Epithelial cell of proximal tubule (primary cell): ENCODE measurements at regions not wholly inside any gene's neighbourhood (a gene's known extent, or its start where the extent isn't known, plus 50 kb on each side); places are given as distances from the start of the nearest gene placed in this dataset.
A peak's percentile ranks its signal among the peaks of the same experiment; 100 is the strongest.

Experiments
- DNase-seq: peaks from one replicate; pipeline ENCODE4 v3.0.0-alpha.2; 2011; ENCODE audit warnings: low read depth
- H3K4me3 ChIP-seq: 2 replicates; pipeline ENCODE4 v1.5.1; 2011; ENCODE audit warnings: low read depth, mild to moderate bottlenecking, low read length
- CTCF ChIP-seq: conservative IDR thresholded peaks from 2 replicates; pipeline ENCODE4 v1.5.1; 2012; ENCODE audit warnings: low read depth, mild to moderate bottlenecking, low read length

DNA sequence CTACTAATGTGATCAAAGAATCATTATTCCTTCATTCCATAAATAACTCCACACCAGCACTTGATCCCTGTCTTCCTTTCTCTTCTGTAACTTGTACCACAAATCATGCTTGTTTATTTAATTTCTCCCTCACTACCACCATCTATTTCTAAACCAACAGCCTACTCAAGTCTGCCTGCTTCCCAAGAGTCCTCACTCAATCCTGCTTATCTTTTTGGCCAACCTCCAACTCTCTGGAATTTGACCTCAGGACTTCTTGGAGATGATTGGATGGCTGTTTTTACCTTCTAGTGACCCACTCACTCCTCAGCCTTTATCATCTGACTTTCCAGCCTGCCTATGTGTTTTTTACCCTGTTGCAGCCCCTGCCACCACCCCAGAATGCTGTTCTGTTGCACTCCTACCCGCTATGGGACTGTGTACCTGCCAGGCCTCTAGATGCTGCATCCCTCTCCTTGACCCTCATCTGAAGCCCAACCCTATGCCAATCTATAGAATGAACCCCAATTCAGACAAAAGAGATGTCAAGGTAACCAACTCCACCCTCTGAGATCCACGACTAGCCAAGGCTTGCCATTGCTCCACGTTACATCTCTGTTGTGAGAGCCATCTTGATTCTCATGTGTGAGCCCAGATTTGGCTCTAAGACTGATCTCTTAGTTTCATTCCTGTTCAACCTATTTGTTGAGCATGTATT lies 150.2 kb upstream of the PLEKHG7 start:
- no peak overlapping the region for H3K4me3 ChIP-seq
- no peak for TF ChIP-seq CTCF
- DNase-seq, result peak; percentile 61

DNA sequence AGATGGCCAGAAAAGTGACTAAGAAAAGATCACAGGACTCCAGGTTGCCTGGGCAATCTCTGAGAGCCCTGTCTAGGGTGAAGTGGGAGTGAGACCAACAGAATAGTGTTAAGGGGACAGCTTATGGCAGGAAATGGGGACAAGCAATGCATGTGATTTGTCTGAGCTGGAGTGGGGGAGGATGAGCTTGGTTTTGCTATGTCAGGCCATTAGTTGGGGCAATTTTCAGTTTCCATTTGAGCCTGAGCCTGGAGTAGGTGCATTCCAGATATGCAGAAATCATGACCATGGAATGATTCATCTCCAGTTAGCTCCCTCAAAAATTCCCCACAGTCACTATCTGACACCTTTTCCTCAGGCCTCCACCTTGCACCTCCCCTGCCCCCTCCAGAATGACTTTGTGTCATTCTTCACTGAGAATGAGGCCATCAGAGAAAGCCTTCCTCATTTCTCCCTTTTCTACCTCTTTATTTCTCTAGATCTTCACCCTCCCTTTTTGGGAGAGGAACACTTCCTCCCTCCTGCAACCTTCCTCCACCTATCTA lies 150.9 kb upstream of the PLEKHG7 start:
- DNase-seq, result peak; percentile 98
- TF ChIP-seq CTCF, result no peak
- H3K4me3 ChIP-seq, result no peak overlapping the region

DNA sequence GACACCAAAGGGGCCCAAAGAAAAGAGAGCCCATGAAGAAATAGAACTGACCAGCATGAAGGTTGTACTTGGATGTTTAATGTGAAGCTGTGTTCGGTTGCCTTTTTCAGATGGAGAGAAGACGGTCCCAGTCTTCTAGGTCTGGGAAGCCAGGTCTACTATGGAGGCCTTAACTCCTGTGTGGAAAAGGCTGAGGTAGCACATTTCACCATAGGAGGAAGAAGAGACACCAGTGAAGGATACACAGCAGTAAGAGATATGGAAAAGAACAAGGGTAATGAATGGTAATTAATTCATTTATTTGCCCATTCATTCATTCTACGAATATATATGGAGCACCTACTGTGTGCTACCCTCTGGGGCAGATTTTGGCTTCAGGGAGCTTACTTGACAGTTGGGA lies 151.6 kb upstream of the PLEKHG7 start:
- no peak for DNase-seq
- no peak for TF ChIP-seq CTCF
- no peak overlapping the region for H3K4me3 ChIP-seq

DNA sequence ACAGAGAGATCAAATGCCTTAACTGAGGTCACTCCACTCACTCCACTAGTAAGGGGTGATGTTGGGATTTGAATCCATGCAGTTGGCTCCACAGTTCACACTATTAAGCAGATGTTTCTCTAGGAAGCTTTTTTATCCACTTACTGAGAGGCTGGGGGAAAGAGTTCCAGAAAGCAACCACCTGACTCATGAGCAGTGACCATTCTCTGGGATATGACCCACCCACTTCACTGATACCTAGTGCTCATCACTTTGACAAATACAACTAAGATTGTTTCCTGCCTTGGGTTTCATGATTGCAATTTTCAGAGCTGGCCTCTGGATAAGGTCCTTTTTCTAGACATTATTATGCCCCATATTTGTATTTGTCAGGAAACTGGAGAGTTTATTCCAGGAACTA lies 152.1 kb upstream of the PLEKHG7 start:
- no peak for TF ChIP-seq CTCF
- DNase-seq, result no peak
- H3K4me3 ChIP-seq, result no peak overlapping the region

GRCh38 chr12:92550254-92550653 lies 152.5 kb upstream of the PLEKHG7 start:
- H3K4me3 ChIP-seq, result no peak overlapping the region
- TF ChIP-seq CTCF, result no peak
- no peak for DNase-seq

DNA sequence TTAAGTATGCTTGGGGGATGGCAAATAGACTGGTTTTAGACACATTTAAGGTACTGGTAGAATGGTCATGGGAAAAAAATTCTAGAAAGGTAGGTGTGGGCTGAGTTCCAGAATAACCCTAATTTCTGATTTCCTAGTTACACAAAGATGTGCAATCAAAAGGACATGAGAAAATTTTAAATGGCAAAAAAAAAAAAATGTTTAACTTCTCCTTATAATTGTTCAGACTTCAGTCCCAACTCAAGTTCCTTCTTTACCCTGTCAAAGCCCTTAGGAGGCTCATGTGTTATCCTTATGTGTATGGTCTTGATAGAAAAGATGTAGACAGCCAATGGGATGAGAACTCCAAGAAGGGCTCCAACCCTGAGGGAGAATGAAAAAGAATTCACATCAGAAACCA lies 153.3 kb upstream of the PLEKHG7 start:
- TF ChIP-seq CTCF, result no peak
- no peak for DNase-seq
- no peak overlapping the region for H3K4me3 ChIP-seq

GRCh38 chr12:92547906-92548305 lies 154.9 kb upstream of the PLEKHG7 start:
- H3K4me3 ChIP-seq, result no peak overlapping the region
- DNase-seq, result no peak
- no peak for TF ChIP-seq CTCF
